ENCODE measurements at regions not wholly inside any gene's neighbourhood (a gene's known extent, or its start where the extent isn't known, plus 50 kb on each side); places are given as distances from the start of the nearest gene placed in this dataset.

DNA sequence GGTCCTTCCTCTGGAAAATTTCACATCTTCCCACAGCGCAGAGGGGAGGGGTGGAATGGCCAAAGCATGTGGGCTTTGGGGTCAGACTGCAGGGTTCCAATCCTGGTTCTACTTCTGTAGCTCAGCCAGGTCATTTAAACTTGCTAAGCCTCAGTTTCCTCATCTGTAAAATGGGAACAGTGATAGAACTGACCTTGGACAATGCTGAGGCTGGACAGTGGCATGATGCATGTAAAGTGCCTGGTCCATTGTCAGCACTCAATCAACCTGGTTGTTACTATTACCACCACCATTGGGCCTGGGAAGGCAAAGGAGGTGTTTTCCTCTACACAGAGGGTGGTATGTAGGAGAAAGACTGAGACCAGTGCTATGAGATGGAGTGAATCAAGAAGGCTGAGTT is 162.8 kb downstream of the VRK1 start:
- no peak overlapping the region for H4K8ac ChIP-seq (ENCODE audit: low read depth, low read length)
- no peak overlapping the region for H4K91ac ChIP-seq (ENCODE audit: low read depth, low read length)
- no peak overlapping the region for H3K4me3 ChIP-seq (ENCODE audit: low read depth, low read length)
- no peak overlapping the region for H2AFZ ChIP-seq (ENCODE audit: insufficient read depth, low read length, poor library complexity)
- H3K4ac ChIP-seq (ENCODE audit: low read depth, low read length), result no peak overlapping the region
- H3K9me3 ChIP-seq (ENCODE audit: insufficient read depth, low read depth, low read length), result peaks cover 5% of the 10 kb centered on the region
- no peak overlapping the region for H3K27ac ChIP-seq (ENCODE audit: low read depth, low read length)
- WGBS (ENCODE audit: extremely low coverage, insufficient coverage, insufficient read length), result no CpG with 5 or more reads among the region's 1 CpG
- no peaks in the 10 kb centered on the region for H3K4me1 ChIP-seq (ENCODE audit: control insufficient read depth in 1 of 2, insufficient read depth in 2 of 2, low read length in 2 of 2)
- no peak overlapping the region for H2BK120ac ChIP-seq (ENCODE audit: insufficient read depth, low read length, poor library complexity)
- no peak overlapping the region for H2BK5ac ChIP-seq (ENCODE audit: low read depth, low read length, poor library complexity)
- no peaks in the 10 kb centered on the region for H3K36me3 ChIP-seq (ENCODE audit: control insufficient read depth in 1 of 2, insufficient read depth in 2 of 2, low read length in 2 of 2)
- no peaks in the 10 kb centered on the region for H3K79me2 ChIP-seq (ENCODE audit: control insufficient read depth, insufficient read depth, low read length, poor library complexity)
- no peak overlapping the region for H3K18ac ChIP-seq (ENCODE audit: low read length)
- no peak overlapping the region for H4K12ac ChIP-seq (ENCODE audit: low read depth, low read length)
- no peak overlapping the region for H3K9ac ChIP-seq (ENCODE audit: low read length)
- no peaks in the 10 kb centered on the region for H3K27me3 ChIP-seq (ENCODE audit: insufficient read depth, low read length)
- H3K79me1 ChIP-seq (ENCODE audit: low read length), result no peaks in the 10 kb centered on the region
- no peak overlapping the region for H2AK5ac ChIP-seq (ENCODE audit: low read length)
- H3K23ac ChIP-seq (ENCODE audit: low read length), result no peak overlapping the region
- no peak overlapping the region for H3K14ac ChIP-seq (ENCODE audit: low read length)
- no peak overlapping the region for H3K4me2 ChIP-seq (ENCODE audit: low read length)
- DNase-seq, result no peak
- H2BK12ac ChIP-seq (ENCODE audit: low read length), result no peak overlapping the region

DNA sequence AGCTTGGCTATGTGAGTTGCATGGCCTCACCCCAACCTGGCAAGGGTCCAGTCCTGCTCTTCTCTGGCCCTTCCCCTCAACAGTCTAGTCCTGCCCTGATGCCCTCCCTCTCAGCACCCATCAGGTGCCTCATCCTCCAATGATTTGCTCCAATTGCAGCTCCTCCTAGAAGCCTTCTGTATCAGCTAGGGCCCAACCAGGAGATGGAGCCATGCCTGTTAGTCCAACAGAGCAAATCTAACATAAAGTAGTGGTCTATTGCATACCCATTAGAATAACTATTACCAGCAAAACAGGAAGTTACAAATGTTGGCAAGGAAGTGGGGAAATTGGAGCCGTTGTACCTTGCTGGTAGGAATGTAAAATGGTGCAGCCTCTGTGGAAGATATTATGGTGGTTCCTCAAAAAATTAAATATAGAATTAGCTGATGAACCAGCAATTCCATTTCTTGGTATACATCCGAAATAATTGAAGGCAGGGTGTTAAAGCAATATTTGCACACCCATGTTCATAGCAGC is 163.5 kb downstream of the VRK1 start:
- H3K27me3 ChIP-seq (ENCODE audit: insufficient read depth, low read length), result no peaks in the 10 kb centered on the region
- no peaks in the 10 kb centered on the region for H3K4me1 ChIP-seq (ENCODE audit: control insufficient read depth in 1 of 2, insufficient read depth in 2 of 2, low read length in 2 of 2)
- H3K18ac ChIP-seq (ENCODE audit: low read length), result no peak overlapping the region
- H3K4ac ChIP-seq (ENCODE audit: low read depth, low read length), result no peak overlapping the region
- H3K27ac ChIP-seq (ENCODE audit: low read depth, low read length), result no peak overlapping the region
- H3K79me1 ChIP-seq (ENCODE audit: low read length), result no peaks in the 10 kb centered on the region
- H3K14ac ChIP-seq (ENCODE audit: low read length), result no peak overlapping the region
- no peak overlapping the region for H2BK5ac ChIP-seq (ENCODE audit: low read depth, low read length, poor library complexity)
- no peak overlapping the region for H2AK5ac ChIP-seq (ENCODE audit: low read length)
- DNase-seq, result no peak
- no peak overlapping the region for H2AFZ ChIP-seq (ENCODE audit: insufficient read depth, low read length, poor library complexity)
- no peak overlapping the region for H3K23ac ChIP-seq (ENCODE audit: low read length)
- no peak overlapping the region for H2BK120ac ChIP-seq (ENCODE audit: insufficient read depth, low read length, poor library complexity)
- H4K12ac ChIP-seq (ENCODE audit: low read depth, low read length), result no peak overlapping the region
- no peak overlapping the region for H4K8ac ChIP-seq (ENCODE audit: low read depth, low read length)
- no CpG with 5 or more reads among the region's 2 CpGs for WGBS (ENCODE audit: extremely low coverage, insufficient coverage, insufficient read length)
- H3K4me2 ChIP-seq (ENCODE audit: low read length), result no peak overlapping the region
- H3K9me3 ChIP-seq (ENCODE audit: insufficient read depth, low read depth, low read length), result peaks cover 5% of the 10 kb centered on the region
- H3K4me3 ChIP-seq (ENCODE audit: low read depth, low read length), result no peak overlapping the region
- no peak overlapping the region for H4K91ac ChIP-seq (ENCODE audit: low read depth, low read length)
- H3K9ac ChIP-seq (ENCODE audit: low read length), result no peak overlapping the region
- no peaks in the 10 kb centered on the region for H3K36me3 ChIP-seq (ENCODE audit: control insufficient read depth in 1 of 2, insufficient read depth in 2 of 2, low read length in 2 of 2)
- no peaks in the 10 kb centered on the region for H3K79me2 ChIP-seq (ENCODE audit: control insufficient read depth, insufficient read depth, low read length, poor library complexity)
- no peak overlapping the region for H2BK12ac ChIP-seq (ENCODE audit: low read length)

DNA sequence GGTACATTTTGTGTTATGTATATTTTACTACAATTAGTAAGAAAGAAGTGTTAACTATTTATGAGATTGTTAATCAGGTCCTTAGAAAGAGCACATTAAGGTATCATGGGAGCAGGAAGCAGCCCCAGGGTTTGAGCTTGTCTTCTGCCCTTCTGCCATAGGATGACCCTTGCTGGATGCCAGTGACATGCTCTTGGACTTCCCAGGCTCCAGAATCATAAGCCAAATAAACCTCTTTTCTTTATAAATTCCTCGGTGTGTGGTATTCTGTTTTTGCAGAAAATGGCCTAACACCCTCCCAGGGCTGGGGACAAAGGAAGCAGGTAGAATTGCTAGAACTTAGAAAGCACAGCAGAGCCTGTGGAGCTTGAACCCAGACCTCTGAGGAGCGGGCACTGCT is 164.7 kb downstream of the VRK1 start:
- H2AK5ac ChIP-seq (ENCODE audit: low read length), result no peak overlapping the region
- WGBS (ENCODE audit: extremely low coverage, insufficient coverage, insufficient read length), result no CpG with 5 or more reads among the region's 2 CpGs
- H3K27me3 ChIP-seq (ENCODE audit: insufficient read depth, low read length), result no peaks in the 10 kb centered on the region
- no peaks in the 10 kb centered on the region for H3K79me2 ChIP-seq (ENCODE audit: control insufficient read depth, insufficient read depth, low read length, poor library complexity)
- H3K9ac ChIP-seq (ENCODE audit: low read length), result no peak overlapping the region
- H2AFZ ChIP-seq (ENCODE audit: insufficient read depth, low read length, poor library complexity), result no peak overlapping the region
- no peak overlapping the region for H3K27ac ChIP-seq (ENCODE audit: low read depth, low read length)
- no peak overlapping the region for H4K8ac ChIP-seq (ENCODE audit: low read depth, low read length)
- H3K4me3 ChIP-seq (ENCODE audit: low read depth, low read length), result no peak overlapping the region
- no peak overlapping the region for H3K4ac ChIP-seq (ENCODE audit: low read depth, low read length)
- DNase-seq, result no peak
- no peak overlapping the region for H3K14ac ChIP-seq (ENCODE audit: low read length)
- peaks cover 5% of the 10 kb centered on the region for H3K9me3 ChIP-seq (ENCODE audit: insufficient read depth, low read depth, low read length)
- H4K91ac ChIP-seq (ENCODE audit: low read depth, low read length), result no peak overlapping the region
- no peak overlapping the region for H4K12ac ChIP-seq (ENCODE audit: low read depth, low read length)
- H3K23ac ChIP-seq (ENCODE audit: low read length), result no peak overlapping the region
- H3K18ac ChIP-seq (ENCODE audit: low read length), result no peak overlapping the region
- no peaks in the 10 kb centered on the region for H3K79me1 ChIP-seq (ENCODE audit: low read length)
- no peaks in the 10 kb centered on the region for H3K4me1 ChIP-seq (ENCODE audit: control insufficient read depth in 1 of 2, insufficient read depth in 2 of 2, low read length in 2 of 2)
- no peak overlapping the region for H2BK12ac ChIP-seq (ENCODE audit: low read length)
- H3K4me2 ChIP-seq (ENCODE audit: low read length), result no peak overlapping the region
- no peak overlapping the region for H2BK120ac ChIP-seq (ENCODE audit: insufficient read depth, low read length, poor library complexity)
- H3K36me3 ChIP-seq (ENCODE audit: control insufficient read depth in 1 of 2, insufficient read depth in 2 of 2, low read length in 2 of 2), result no peaks in the 10 kb centered on the region
- no peak overlapping the region for H2BK5ac ChIP-seq (ENCODE audit: low read depth, low read length, poor library complexity)

DNA sequence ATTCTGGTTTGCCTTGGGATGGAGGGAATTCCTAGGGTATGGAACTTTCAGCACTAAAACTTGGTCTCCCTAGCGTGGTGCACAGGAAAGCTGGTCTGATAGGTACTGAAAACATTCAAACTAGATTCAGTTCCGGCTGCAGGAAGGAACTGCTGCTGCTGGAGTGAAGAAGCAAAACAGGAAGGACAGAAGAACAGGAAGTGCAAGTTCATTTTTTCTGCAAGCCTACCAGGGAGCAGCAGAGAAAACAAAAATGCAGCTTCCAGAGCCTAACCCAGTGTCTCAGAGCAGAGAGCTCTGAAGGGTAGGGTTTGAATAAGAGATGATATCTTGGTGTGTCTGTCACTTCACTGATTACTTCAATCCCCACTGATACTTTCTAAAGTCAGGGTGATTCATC is 165.2 kb downstream of the VRK1 start:
- H2BK12ac ChIP-seq (ENCODE audit: low read length), result no peak overlapping the region
- no peak overlapping the region for H3K14ac ChIP-seq (ENCODE audit: low read length)
- H3K27ac ChIP-seq (ENCODE audit: low read depth, low read length), result no peak overlapping the region
- H2BK120ac ChIP-seq (ENCODE audit: insufficient read depth, low read length, poor library complexity), result no peak overlapping the region
- H4K12ac ChIP-seq (ENCODE audit: low read depth, low read length), result no peak overlapping the region
- H3K36me3 ChIP-seq (ENCODE audit: control insufficient read depth in 1 of 2, insufficient read depth in 2 of 2, low read length in 2 of 2), result no peaks in the 10 kb centered on the region
- H3K23ac ChIP-seq (ENCODE audit: low read length), result no peak overlapping the region
- H3K79me2 ChIP-seq (ENCODE audit: control insufficient read depth, insufficient read depth, low read length, poor library complexity), result no peaks in the 10 kb centered on the region
- no peak overlapping the region for H3K4ac ChIP-seq (ENCODE audit: low read depth, low read length)
- H3K9me3 ChIP-seq (ENCODE audit: insufficient read depth, low read depth, low read length), result peaks cover 5% of the 10 kb centered on the region
- no peaks in the 10 kb centered on the region for H3K27me3 ChIP-seq (ENCODE audit: insufficient read depth, low read length)
- H3K18ac ChIP-seq (ENCODE audit: low read length), result no peak overlapping the region
- H3K4me3 ChIP-seq (ENCODE audit: low read depth, low read length), result no peak overlapping the region
- no peak overlapping the region for H2AK5ac ChIP-seq (ENCODE audit: low read length)
- H3K4me2 ChIP-seq (ENCODE audit: low read length), result no peak overlapping the region
- no peak for DNase-seq
- no peaks in the 10 kb centered on the region for H3K79me1 ChIP-seq (ENCODE audit: low read length)
- H3K4me1 ChIP-seq (ENCODE audit: control insufficient read depth in 1 of 2, insufficient read depth in 2 of 2, low read length in 2 of 2), result no peaks in the 10 kb centered on the region
- H3K9ac ChIP-seq (ENCODE audit: low read length), result no peak overlapping the region
- WGBS (ENCODE audit: extremely low coverage, insufficient coverage, insufficient read length), result no CpG with 5 or more reads among the region's 2 CpGs
- no peak overlapping the region for H2BK5ac ChIP-seq (ENCODE audit: low read depth, low read length, poor library complexity)
- H4K8ac ChIP-seq (ENCODE audit: low read depth, low read length), result no peak overlapping the region
- no peak overlapping the region for H2AFZ ChIP-seq (ENCODE audit: insufficient read depth, low read length, poor library complexity)
- no peak overlapping the region for H4K91ac ChIP-seq (ENCODE audit: low read depth, low read length)
